ENCODE measurements at regions not wholly inside any gene's neighbourhood (a gene's known extent, or its start where the extent isn't known, plus 50 kb on each side); places are given as distances from the start of the nearest gene placed in this dataset.

GRCh38 chr18:78670778-78671391, 308.7 kb upstream of the SALL3 start:
- TF ChIP-seq EZH2 (IDR thresholded peaks at IDR 0.05; ENCODE audit: low read length) (no peak), CTCF (optimal IDR thresholded peaks at IDR 0.05 in 1 of 3, IDR thresholded peaks at IDR 0.05 in 1 of 3, conservative IDR thresholded peaks at IDR 0.05 in 1 of 3; ENCODE audit: extremely low read depth in 1 of 3, insufficient read depth in 2 of 3, low read length in 3 of 3) (no peak)

All from keratinocyte (primary cell).